Cardiac fibroblast (primary cell): ENCODE measurements at regions not wholly inside any gene's neighbourhood (a gene's known extent, or its start where the extent isn't known, plus 50 kb on each side); places are given as distances from the start of the nearest gene placed in this dataset.
"Not testable (repeated sequence)": the region's sequence is repeated elsewhere in the genome, so short reads cannot be mapped to it uniquely, and the experiment has no call there.

ENCODE experiments used
- DNase-seq, 2 donors: peaks; one replicate each; pipeline versions ENCODE4 v3.0.0 to v3.0.0-alpha.2; 2010; ENCODE audit warnings: low read depth in 2 of 2
- H3K4me3 ChIP-seq, 2 donors: replicated peaks in 1 of 2; 1 replicate in 1 of 2; 2 replicates in 1 of 2; pipeline ENCODE4 v1.5.1; 2011; ENCODE audit warnings: low read depth in 2 of 2, low read length in 2 of 2, mild to moderate bottlenecking in 2 of 2, moderate library complexity in 1 of 2
- CTCF ChIP-seq: IDR thresholded peaks from one replicate; pipeline ENCODE4 v1.5.1; 2011; ENCODE audit warnings: low read depth, mild to moderate bottlenecking, low read length, inconsistent platforms

DNA sequence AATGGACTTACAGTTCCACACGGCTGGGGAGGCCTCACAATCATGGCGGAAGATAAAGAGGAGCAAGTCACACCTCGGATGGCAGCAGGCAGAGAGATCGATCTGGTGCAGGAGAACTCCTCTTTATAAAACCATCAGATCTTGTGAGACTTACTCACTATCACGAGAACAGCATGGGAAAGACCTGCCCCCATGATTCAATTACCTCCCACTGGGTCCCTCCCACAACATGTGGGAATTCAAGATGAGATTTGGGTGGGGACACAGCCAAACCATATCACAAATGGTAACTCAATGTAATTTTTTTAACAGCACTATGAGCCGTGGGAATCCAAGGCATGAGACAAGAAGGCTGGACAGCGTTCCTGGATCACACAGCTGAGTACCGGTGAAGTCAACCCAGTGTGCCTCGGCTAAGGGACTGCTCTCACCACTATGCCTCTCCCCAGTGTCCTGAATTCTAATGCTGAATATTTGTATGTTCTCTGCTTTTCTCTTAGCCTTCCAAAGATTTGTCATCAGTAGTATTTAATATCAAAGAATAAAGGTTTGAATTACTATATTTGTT, 84.3 kb downstream of the IRS2 start:
- H3K4me3 ChIP-seq, DNase-seq: not testable (repeated sequence)

- no peak for TF ChIP-seq CTCF
- peak; percentile 67 to 94 for DNase-seq
- H3K4me3 ChIP-seq, result no peak overlapping the region
Observed at GRCh38 chr13:109700176-109700575, 86.2 kb downstream of the IRS2 start.

DNA sequence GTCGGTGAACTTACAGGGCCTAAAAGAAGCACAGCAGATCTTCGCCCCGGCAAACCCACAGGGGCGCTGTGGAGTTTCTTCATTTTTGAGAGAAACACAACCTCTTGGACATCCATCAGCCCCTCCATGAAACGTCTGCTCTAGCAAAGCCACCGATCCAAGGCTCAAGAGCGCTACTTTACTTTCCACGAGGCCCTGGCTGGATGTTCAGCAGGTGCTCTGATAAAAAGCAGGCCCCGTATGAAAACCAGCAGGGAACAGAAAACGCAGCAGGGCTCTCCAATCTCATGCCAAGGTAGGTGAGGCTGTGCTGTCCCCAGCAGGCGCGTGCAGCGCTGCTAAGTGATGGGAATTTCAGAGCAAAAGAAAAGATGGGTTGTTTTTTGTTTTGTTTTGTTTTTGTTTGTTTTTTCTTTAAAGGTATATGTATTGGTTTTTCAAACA, 86.7 kb downstream of the IRS2 start:
- DNase-seq, result no peak
- no peak overlapping the region for H3K4me3 ChIP-seq
- no peak for TF ChIP-seq CTCF

GRCh38 chr13:109698779-109699178, 87.6 kb downstream of the IRS2 start:
- H3K4me3 ChIP-seq, result no peak overlapping the region
- peak; percentile 63 to 69 for DNase-seq

GRCh38 chr13:109697936-109698335, 88.4 kb downstream of the IRS2 start:
- no peak overlapping the region for H3K4me3 ChIP-seq
- no peak for DNase-seq
- no peak for TF ChIP-seq CTCF

More at GRCh38 chr13:109698779-109699178, 87.6 kb downstream of the IRS2 start:
- TF ChIP-seq CTCF, result no peak

- no peak for TF ChIP-seq CTCF
- no peak overlapping the region for H3K4me3 ChIP-seq
- DNase-seq, result no peak
Observed at GRCh38 chr13:109695402-109696190, 90.8 kb downstream of the IRS2 start.

DNA sequence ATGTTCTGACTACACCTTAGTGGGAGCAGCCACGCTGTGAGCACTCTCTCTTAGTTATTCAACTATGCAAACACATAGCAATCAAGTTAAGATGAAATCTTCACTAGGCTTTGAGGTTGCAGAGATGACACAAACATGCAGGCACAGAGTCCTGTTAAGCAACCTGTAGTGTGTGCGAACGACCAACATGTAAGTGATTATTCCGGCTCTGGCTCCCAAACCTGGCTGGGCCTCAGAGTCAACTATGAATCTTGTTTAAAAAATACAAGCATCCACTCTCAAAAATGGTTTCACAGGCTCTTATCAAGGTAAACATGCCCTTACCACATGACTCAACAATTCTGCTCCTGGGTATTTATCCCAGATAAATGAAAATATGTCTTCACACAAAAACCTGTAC, 91.4 kb downstream of the IRS2 start:
- no peak overlapping the region for H3K4me3 ChIP-seq
- no peak for TF ChIP-seq CTCF
- no peak for DNase-seq
